ENCODE measurements at regions not wholly inside any gene's neighbourhood (a gene's known extent, or its start where the extent isn't known, plus 50 kb on each side); places are given as distances from the start of the nearest gene placed in this dataset.

DNA sequence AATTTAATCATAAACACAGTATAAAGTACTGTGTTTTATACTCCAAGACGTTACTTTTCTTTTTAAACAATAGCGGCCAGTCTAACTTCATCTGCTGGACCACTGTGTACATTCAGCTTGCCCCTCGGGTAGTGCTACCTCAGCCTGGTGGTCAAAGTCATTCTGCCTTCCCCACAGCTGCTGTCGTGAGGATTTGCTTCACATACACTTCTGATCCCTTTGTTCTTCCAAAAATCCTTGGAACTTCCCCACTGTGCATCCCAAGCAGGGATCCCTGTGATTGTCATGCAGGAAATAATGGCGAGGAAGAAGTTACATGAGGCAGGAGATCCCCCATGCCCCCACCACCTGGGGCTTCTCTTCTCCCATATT lies 234.9 kb upstream of the STARD13 start:
- Histone ChIP-seq H3K36me3 (ENCODE audit: control insufficient read depth, insufficient read depth, low read length) (no peaks in the 10 kb centered on the region), H3K4me3 (ENCODE audit: low read depth, low read length) (no peak overlapping the region), H3K27me3 (ENCODE audit: control insufficient read depth, insufficient read depth, low read length) (no peaks in the 10 kb centered on the region)
- no peak for DNase-seq (ENCODE audit: low read depth)
- TF ChIP-seq, protein P1, sequence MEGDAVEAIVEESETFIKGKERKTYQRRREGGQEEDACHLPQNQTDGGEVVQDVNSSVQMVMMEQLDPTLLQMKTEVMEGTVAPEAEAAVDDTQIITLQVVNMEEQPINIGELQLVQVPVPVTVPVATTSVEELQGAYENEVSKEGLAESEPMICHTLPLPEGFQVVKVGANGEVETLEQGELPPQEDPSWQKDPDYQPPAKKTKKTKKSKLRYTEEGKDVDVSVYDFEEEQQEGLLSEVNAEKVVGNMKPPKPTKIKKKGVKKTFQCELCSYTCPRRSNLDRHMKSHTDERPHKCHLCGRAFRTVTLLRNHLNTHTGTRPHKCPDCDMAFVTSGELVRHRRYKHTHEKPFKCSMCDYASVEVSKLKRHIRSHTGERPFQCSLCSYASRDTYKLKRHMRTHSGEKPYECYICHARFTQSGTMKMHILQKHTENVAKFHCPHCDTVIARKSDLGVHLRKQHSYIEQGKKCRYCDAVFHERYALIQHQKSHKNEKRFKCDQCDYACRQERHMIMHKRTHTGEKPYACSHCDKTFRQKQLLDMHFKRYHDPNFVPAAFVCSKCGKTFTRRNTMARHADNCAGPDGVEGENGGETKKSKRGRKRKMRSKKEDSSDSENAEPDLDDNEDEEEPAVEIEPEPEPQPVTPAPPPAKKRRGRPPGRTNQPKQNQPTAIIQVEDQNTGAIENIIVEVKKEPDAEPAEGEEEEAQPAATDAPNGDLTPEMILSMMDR (IDR thresholded peaks at IDR 0.05; ENCODE audit: insufficient read depth, low read depth, low read length): no peak
- POLR2A ChIA-PET: interaction anchor here (0.6 kb wide), 1 partner anchor 10 kb away, joined by 3 read pairs; no protein-coding TSS in a partner anchor
- CTCF ChIA-PET: interaction anchor here (0.6 kb wide), 1 partner anchor 852 kb away, joined by 3 read pairs; no protein-coding TSS in a partner anchor

- H3K27me3 ChIP-seq (ENCODE audit: control insufficient read depth, insufficient read depth, low read length): no peaks in the 10 kb centered on the region
- no peak overlapping the region for H3K4me3 ChIP-seq (ENCODE audit: low read depth, low read length)
- DNase-seq (ENCODE audit: low read depth): peak; percentile 79
- ChIA-PET CTCF (interaction anchor here (1.0 kb wide), 1 partner anchor 11 kb away, joined by 4 read pairs; no protein-coding TSS in a partner anchor), POLR2A (no interaction called here)
- no peaks in the 10 kb centered on the region for H3K36me3 ChIP-seq (ENCODE audit: control insufficient read depth, insufficient read depth, low read length)
- TF ChIP-seq, protein P1 (IDR thresholded peaks at IDR 0.05; ENCODE audit: insufficient read depth, low read depth, low read length): no peak
Measured at GRCh38 chr13:33524086-33524485, 238.5 kb upstream of the STARD13 start.

DNA sequence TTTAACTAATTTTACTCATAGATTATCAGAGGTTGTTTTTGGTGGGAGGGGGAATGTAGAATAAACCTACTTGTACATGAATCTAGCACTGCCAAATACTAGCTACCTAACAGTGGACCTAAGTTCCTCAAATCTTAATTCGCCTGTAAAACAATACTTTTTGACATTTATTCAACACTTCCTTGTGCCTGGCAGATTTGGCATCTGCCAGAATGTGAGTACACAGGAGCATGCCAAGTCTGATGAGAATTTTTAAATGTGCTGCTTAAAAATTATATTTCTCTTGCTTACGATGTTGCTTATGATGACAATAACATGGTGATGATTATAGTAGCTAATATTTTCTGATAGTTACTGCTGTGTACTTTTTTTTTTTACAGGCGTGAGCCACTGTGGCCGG lies 240.2 kb upstream of the STARD13 start:
- POLR2A ChIA-PET: no interaction called here
- DNase-seq (ENCODE audit: low read depth): no peak
- TF ChIP-seq, protein P1 (IDR thresholded peaks at IDR 0.05; ENCODE audit: insufficient read depth, low read depth, low read length): no peak
- H3K36me3 ChIP-seq (ENCODE audit: control insufficient read depth, insufficient read depth, low read length): no peaks in the 10 kb centered on the region
- no peak overlapping the region for H3K4me3 ChIP-seq (ENCODE audit: low read depth, low read length)
- CTCF ChIA-PET: interaction anchor here (1.2 kb wide), 2 partner anchors 15 to 198 kb away, joined by 3 to 4 read pairs; no protein-coding TSS in a partner anchor
- no peaks in the 10 kb centered on the region for H3K27me3 ChIP-seq (ENCODE audit: control insufficient read depth, insufficient read depth, low read length)

DNA sequence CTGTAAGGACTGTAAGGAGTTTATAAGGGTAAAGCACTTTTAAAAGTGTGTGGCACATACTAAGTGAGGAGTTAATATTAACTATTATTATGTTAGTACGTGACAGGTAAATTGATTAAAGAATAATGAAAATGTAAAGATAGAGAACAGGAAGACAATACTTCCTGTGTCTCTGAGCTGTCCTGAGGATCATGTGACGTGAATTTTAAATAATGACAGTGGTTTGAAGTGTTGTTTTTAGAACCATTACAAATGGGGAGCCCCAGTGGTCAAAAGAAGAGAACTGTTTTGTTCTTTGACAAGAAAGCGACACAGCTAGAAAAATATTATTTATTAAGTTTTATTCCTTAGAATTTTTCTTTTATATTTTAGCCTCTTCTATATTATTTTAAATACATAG lies 241.2 kb upstream of the STARD13 start:
- POLR2A ChIA-PET: no interaction called here
- Histone ChIP-seq H3K36me3 (ENCODE audit: control insufficient read depth, insufficient read depth, low read length) (no peaks in the 10 kb centered on the region), H3K27me3 (ENCODE audit: control insufficient read depth, insufficient read depth, low read length) (no peaks in the 10 kb centered on the region), H3K4me3 (ENCODE audit: low read depth, low read length) (no peak overlapping the region)
- no peak for DNase-seq (ENCODE audit: low read depth)
- TF ChIP-seq, protein P1 (IDR thresholded peaks at IDR 0.05; ENCODE audit: insufficient read depth, low read depth, low read length): no peak
- CTCF ChIA-PET: interaction anchor here (1.2 kb wide), 2 partner anchors 16 to 197 kb away, joined by 3 to 4 read pairs; no protein-coding TSS in a partner anchor

- CTCF ChIA-PET: no interaction called here
- DNase-seq (ENCODE audit: low read depth): no peak
Measured at GRCh38 chr13:33528896-33529295, 243.3 kb upstream of the STARD13 start.

More at GRCh38 chr13:33528896-33529295, 243.3 kb upstream of the STARD13 start:
- POLR2A ChIA-PET: no interaction called here
- H3K4me3 ChIP-seq (ENCODE audit: low read depth, low read length): no peak overlapping the region
- TF ChIP-seq, protein P1 (IDR thresholded peaks at IDR 0.05; ENCODE audit: insufficient read depth, low read depth, low read length): no peak
- H3K36me3 ChIP-seq (ENCODE audit: control insufficient read depth, insufficient read depth, low read length): no peaks in the 10 kb centered on the region
- H3K27me3 ChIP-seq (ENCODE audit: control insufficient read depth, insufficient read depth, low read length): no peaks in the 10 kb centered on the region

All from BJ (cell line).